ENCODE measurements at regions not wholly inside any gene's neighbourhood (a gene's known extent, or its start where the extent isn't known, plus 50 kb on each side); places are given as distances from the start of the nearest gene placed in this dataset.
"Not testable (repeated sequence)": the region's sequence is repeated elsewhere in the genome, so short reads cannot be mapped to it uniquely, and the experiment has no call there.

DNA sequence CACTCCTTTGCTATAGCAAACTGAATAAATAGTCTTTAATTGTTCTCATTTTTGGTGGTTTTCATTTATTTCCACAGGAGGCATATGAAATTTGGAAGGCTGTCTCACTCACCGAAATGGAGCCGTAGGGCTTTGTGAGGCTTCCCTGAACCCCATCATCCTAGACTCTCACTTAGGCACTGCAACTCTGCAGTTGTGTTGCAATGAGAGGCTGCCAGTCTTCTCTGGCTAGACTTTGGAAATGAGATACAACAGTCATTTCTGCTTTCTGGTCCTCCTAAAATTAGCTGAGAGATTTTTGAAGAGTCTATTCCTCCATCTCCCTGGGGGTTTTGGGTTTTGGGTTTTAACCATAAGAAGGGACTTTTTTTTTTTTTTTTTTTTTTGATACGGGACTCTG lies 146.5 kb downstream of the SH3BGRL start:
- intact Hi-C loops (cut with micrococcal nuclease) = no loop called here

DNA sequence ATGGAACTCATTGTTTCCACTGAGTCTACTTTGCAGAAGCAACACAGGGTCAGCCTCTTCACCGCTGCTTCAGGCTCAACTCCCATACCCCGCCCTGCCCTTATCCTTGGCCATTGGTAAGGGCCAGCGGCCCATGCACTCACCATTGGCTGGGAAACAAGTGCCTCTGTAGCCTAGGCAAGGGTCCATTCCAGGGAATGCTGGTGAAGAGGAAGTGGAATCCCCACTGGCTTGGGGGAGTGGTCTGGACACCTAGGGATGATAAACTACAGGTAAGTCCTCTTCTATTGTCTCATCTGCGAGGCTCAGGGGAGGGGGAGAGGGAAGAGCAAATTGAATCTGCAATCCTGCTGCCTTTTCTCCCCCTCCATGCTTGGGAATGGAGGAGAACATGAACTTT lies 153.1 kb downstream of the SH3BGRL start:
- intact Hi-C loops (cut with micrococcal nuclease) = no loop called here

- intact Hi-C loops (cut with micrococcal nuclease) = no loop called here
Observed at GRCh38 chrX:81355436-81355835, 153.5 kb downstream of the SH3BGRL start.

DNA sequence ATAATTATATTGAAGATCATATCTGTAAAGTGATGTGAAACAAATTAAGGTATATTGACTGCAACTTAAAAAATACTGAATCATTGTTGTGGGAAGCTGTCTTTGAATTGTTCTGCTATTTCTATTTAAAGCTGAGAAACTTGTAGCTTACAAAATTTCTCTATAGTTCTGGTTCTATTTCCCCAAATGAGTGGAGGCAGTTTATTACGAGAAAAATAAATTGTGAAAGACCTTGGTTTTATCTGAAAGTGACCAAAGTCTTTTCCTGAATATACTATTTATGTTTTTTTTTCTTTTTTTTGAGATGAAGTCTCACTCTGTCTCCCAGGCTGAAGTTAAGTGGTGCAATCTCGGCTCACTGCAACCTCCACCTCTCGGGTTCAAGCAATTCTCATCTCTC lies 165.4 kb downstream of the SH3BGRL start:
- intact Hi-C loops (cut with micrococcal nuclease) = no loop called here

GRCh38 chrX:81377329-81377728 lies 175.4 kb downstream of the SH3BGRL start:
- intact Hi-C loops (cut with micrococcal nuclease) = loop anchor here (1.0 to 5.0 kb wide), 3 partner anchors 180 to 500 kb away; no protein-coding TSS in a partner anchor

DNA sequence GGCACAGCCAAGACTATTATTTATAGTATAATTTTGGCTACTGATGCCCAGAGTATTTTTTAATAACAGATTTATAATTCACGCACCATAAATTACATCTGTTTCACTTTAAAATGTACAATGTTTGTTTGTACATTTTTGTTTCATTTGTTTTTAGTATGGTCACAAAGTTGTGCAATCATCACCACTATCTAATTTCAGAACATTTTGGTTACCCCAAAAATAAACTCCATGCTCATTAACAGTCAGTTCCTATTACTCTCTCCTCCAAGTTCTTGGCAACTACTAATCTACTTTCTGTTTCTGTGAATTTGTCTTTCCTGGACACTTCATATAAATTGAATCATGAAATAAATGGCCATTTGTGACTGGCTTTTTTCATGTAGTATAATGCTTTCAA lies 176.7 kb downstream of the SH3BGRL start:
- intact Hi-C loops (cut with micrococcal nuclease) = loop anchor here (5.0 kb wide), 1 partner anchor 181 kb away; no protein-coding TSS in a partner anchor

DNA sequence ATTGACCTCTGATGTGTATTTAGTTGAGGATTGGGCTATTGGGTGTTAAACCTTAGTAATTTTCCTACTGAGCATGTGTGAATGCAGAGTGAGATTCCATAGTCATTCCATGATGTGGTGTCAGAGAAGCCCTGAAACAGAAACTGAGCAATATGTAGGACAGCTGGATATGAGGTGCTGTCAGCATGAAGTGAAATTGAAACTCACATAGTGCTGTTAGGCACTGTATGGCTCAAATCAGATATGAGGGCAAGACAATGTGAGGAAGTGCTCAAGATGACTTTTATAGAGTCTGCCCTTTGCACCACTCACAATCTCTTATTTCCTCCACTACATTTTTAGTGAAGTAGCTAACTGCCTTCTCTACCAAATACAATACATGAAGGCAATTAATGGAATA lies 188.3 kb downstream of the SH3BGRL start:
- intact Hi-C loops (cut with micrococcal nuclease) = no loop called here

GRCh38 chrX:81392396-81392795 lies 190.5 kb downstream of the SH3BGRL start:
- intact Hi-C loops (cut with micrococcal nuclease) = no loop called here

DNA sequence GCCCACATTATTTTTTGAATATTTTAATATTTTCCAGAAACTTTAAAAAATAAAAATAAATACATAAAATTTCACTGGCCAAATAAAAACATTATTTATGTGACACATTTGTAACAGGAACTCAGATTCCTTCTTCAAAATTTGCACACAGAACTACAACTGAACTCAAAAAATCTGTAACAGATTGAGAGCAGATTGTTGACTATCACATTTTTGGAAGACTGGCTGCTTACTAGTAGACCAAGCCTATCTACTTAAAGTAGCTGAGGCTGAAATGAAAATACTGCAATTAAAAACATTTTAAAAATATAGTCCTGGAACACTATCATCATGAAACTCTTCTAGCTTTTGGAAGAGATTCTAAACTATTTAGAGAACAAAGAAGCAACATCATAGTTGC lies 203.9 kb downstream of the SH3BGRL start:
- intact Hi-C loops (cut with micrococcal nuclease) = no loop called here

GRCh38 chrX:81411517-81411916 lies 209.6 kb downstream of the SH3BGRL start:
- intact Hi-C loops (cut with micrococcal nuclease) = no loop called here

GRCh38 chrX:81412428-81412827 lies 210.5 kb downstream of the SH3BGRL start:
- intact Hi-C loops (cut with micrococcal nuclease) = no loop called here

DNA sequence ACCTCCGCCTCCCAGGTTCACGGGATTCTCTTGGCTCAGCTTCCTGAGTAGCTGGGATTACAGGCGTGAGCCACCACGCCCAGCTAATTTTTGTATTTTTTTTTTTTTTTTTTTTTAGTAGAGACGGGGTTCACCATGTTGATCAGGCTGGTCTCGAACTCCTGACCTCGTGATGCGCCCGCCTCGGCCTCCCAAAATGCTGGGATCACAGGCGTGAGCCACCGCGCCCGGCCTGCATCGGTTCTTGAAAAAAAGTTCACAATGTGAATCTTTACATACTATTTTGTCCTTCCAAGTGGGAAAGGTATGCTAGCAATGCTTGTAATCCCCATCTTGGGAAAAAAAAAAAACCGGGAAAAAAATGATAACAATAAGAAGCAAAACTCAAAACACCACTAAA lies 211.0 kb downstream of the SH3BGRL start:
- intact Hi-C loops (cut with micrococcal nuclease) = not testable (repeated sequence)

DNA sequence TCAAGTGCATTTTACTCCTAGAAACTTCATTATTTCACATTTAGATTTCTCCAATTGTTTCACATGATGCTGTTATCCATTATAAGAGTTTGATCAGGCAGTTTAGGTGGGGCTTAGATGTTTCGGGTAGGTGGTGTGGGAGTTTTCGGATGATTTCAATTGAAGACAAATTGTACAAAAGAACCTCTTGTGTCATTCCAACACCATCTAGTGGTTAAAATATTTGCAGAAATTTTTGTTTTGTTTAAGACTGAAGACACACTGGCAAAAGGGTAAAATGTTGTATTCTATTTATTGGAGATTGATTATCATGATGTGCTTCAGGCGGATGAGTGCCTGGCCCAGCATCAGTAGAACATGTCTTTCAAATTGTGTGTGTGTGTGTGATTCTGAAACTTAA lies 212.7 kb downstream of the SH3BGRL start:
- intact Hi-C loops (cut with micrococcal nuclease) = no loop called here
